T-cell (primary cell): ENCODE measurements at regions not wholly inside any gene's neighbourhood (a gene's known extent, or its start where the extent isn't known, plus 50 kb on each side); places are given as distances from the start of the nearest gene placed in this dataset.

Source experiments
- ATAC-seq, 4 experiments: fragments of 200-7000 bp in 3 of 4; fragments of 150-1000 bp in 1 of 4; cut with Tn5 transposase; replicated peaks in 1 of 4; 1 replicate in 3 of 4; 2 replicates in 1 of 4; pipeline ENCODE4 v1.10.0; 2021; ENCODE audit warnings: moderate library complexity in 3 of 4, mild to moderate bottlenecking in 2 of 4, moderate number of reproducible peaks in 1 of 4
- CTCF ChIA-PET, 2 donors: fragments of 300-600 bp; sonication (Branson Sonifier 250); formaldehyde crosslinking; loops; one replicate each; lab custom pipeline; 2022; ENCODE audit warnings: antibody characterized with exemption in 2 of 2; lab: Charles Lee
- POLR2A ChIA-PET, 2 donors: fragments of 300-600 bp; sonication (Branson Sonifier 250); formaldehyde crosslinking; loops; one replicate each; lab custom pipeline; 2022; ENCODE audit warnings: antibody characterized with exemption in 2 of 2; lab: Charles Lee
- DNase-seq, 35 experiments: peaks; one replicate each; pipeline versions ENCODE4 v3.0.0 to v3.0.0-alpha.2; 2013 to 2023
- H3K27ac ChIP-seq: one replicate; pipeline ENCODE4 v1.5.1; 2013; ENCODE audit warnings: low read length
- H3K27me3 ChIP-seq, 2 experiments: replicated peaks in 1 of 2; 1 replicate in 1 of 2; 2 replicates in 1 of 2; pipeline versions ENCODE4 v1.6.1 to v1.7.0; 2013; ENCODE audit warnings: low read length in 1 of 2, mixed read lengths in 1 of 2; ENCODE audit not compliant: control insufficient read depth in 2 of 2, insufficient read depth in 2 of 2; ENCODE audit errors: extremely low read depth in 1 of 2
- H3K36me3 ChIP-seq, 2 donors: 1 replicate in 1 of 2; 2 replicates in 1 of 2; pipeline versions ENCODE4 v1.6.1 to v1.7.0; 2013; ENCODE audit warnings: low read length in 1 of 2; ENCODE audit not compliant: control insufficient read depth in 2 of 2, insufficient read depth in 1 of 2; ENCODE audit errors: extremely low read depth in 1 of 2
- H3K4me1 ChIP-seq, 2 experiments: 1 replicate in 1 of 2; 2 replicates in 1 of 2; pipeline versions ENCODE4 v1.6.1 to v1.7.0; 2013; ENCODE audit warnings: low read length in 2 of 2, mixed read lengths in 1 of 2; ENCODE audit not compliant: insufficient read depth in 2 of 2, control insufficient read depth in 1 of 2; ENCODE audit errors: extremely low read depth in 1 of 2
- H3K4me3 ChIP-seq, 2 donors: 1 replicate in 1 of 2; 2 replicates in 1 of 2; pipeline versions ENCODE4 v1.5.1 to v1.7.0; 2013; ENCODE audit warnings: mild to moderate bottlenecking in 2 of 2, low read length in 1 of 2, moderate library complexity in 1 of 2; ENCODE audit not compliant: control insufficient read depth in 1 of 2; ENCODE audit errors: extremely low read depth in 1 of 2
- H3K9me3 ChIP-seq: 2 replicates; pipeline ENCODE4 v1.7.0; 2013
- H3K27ac Mint-ChIP-seq, 2 donors: one replicate each; pipeline ENCODE4 v1.8.0; 2020 to 2021; ENCODE audit warnings: mild to moderate bottlenecking in 2 of 2, mixed read lengths in 2 of 2
- H3K27me3 Mint-ChIP-seq, 2 donors: one replicate each; pipeline ENCODE4 v1.8.0; 2021 to 2022; ENCODE audit warnings: mixed read lengths in 2 of 2
- H3K36me3 Mint-ChIP-seq: one replicate; pipeline ENCODE4 v1.8.0; 2021; ENCODE audit warnings: mixed read lengths
- H3K4me1 Mint-ChIP-seq, 3 donors: one replicate each; pipeline ENCODE4 v1.8.0; 2020 to 2022; ENCODE audit warnings: mixed read lengths in 3 of 3, mild to moderate bottlenecking in 1 of 3
- H3K4me3 Mint-ChIP-seq, 3 donors: one replicate each; pipeline ENCODE4 v1.8.0; 2020 to 2022; ENCODE audit warnings: mild to moderate bottlenecking in 3 of 3, mixed read lengths in 3 of 3, moderate library complexity in 3 of 3
- H3K9me3 Mint-ChIP-seq, 3 donors: one replicate each; pipeline ENCODE4 v1.8.0; 2020 to 2022; ENCODE audit warnings: mixed read lengths in 3 of 3
- WGBS: methylation state at CpG from one replicate; pipeline ENCODE4 v1.1.5; 2013; ENCODE audit warnings: missing lambda C conversion rate; ENCODE audit not compliant: insufficient coverage; 5-methylcytosine and 5-hydroxymethylcytosine counted together

- Mint-ChIP-seq H3K27me3 (peaks cover 3 to 8% of the 10 kb centered on the region in 2 donors), H3K4me3 (no peak overlapping the region), H3K36me3 (no peaks in the 10 kb centered on the region), H3K27ac (no peak overlapping the region), H3K9me3 (peaks cover 3 to 14% (median 6%) of the 10 kb centered on the region in 3 donors), H3K4me1 (no peaks in the 10 kb centered on the region)
- POLR2A ChIA-PET, result no interaction called here
- CTCF ChIA-PET, result interaction anchor here in 1 of 2 donors (0.7 kb wide), 1 partner anchor 45 kb away, joined by 3 read pairs; no protein-coding TSS in a partner anchor
- no peak overlapping the region for H3K4me3 ChIP-seq
- H3K4me1 ChIP-seq, result no peaks in the 10 kb centered on the region
- H3K36me3 ChIP-seq, result no peaks in the 10 kb centered on the region
- WGBS, result no CpG with 5 or more reads among the region's 5 CpGs
- H3K9me3 ChIP-seq, result no peaks in the 10 kb centered on the region
- DNase-seq (no peak), ATAC-seq (no peak)
- H3K27me3 ChIP-seq, result no peaks in the 10 kb centered on the region
- H3K27ac ChIP-seq, result no peak overlapping the region
Measured at GRCh38 chr3:180246688-180247195, 210.0 kb upstream of the PEX5L start.

GRCh38 chr3:180250172-180250571 is 213.4 kb upstream of the PEX5L start:
- DNase-seq (no peak), ATAC-seq (no peak)
- POLR2A ChIA-PET, result no interaction called here
- WGBS, result no CpG with 5 or more reads among the region's 2 CpGs
- H3K27ac Mint-ChIP-seq, result no peak overlapping the region
- H3K4me3 Mint-ChIP-seq, result no peak overlapping the region
- no peaks in the 10 kb centered on the region for H3K36me3 Mint-ChIP-seq
- CTCF ChIA-PET, result no interaction called here
- no peaks in the 10 kb centered on the region for H3K9me3 ChIP-seq
- H3K27me3 ChIP-seq, result no peaks in the 10 kb centered on the region
- no peak overlapping the region for H3K4me3 ChIP-seq
- H3K27ac ChIP-seq, result no peak overlapping the region
- peaks cover 3 to 8% (median 6%) of the 10 kb centered on the region in 3 donors for H3K9me3 Mint-ChIP-seq
- peaks cover 3 to 8% of the 10 kb centered on the region in 2 donors for H3K27me3 Mint-ChIP-seq
- H3K36me3 ChIP-seq, result no peaks in the 10 kb centered on the region
- no peaks in the 10 kb centered on the region for H3K4me1 Mint-ChIP-seq
- H3K4me1 ChIP-seq, result no peaks in the 10 kb centered on the region

- peaks cover 1 to 5% of the 10 kb centered on the region in 2 donors for H3K27me3 Mint-ChIP-seq
- no peaks in the 10 kb centered on the region for H3K4me1 ChIP-seq
- no peak overlapping the region for H3K27ac ChIP-seq
- CTCF ChIA-PET, result no interaction called here
- POLR2A ChIA-PET, result no interaction called here
- no peaks in the 10 kb centered on the region for H3K9me3 ChIP-seq
- H3K4me3 Mint-ChIP-seq, result no peak overlapping the region
- DNase-seq (no peak), ATAC-seq (no peak)
- H3K36me3 ChIP-seq, result no peaks in the 10 kb centered on the region
- H3K4me3 ChIP-seq, result no peak overlapping the region
- H3K4me1 Mint-ChIP-seq, result no peaks in the 10 kb centered on the region
- H3K27ac Mint-ChIP-seq, result no peak overlapping the region
- H3K9me3 Mint-ChIP-seq, result peaks cover 3 to 10% (median 5%) of the 10 kb centered on the region in 3 donors
- no peaks in the 10 kb centered on the region for H3K36me3 Mint-ChIP-seq
- no peaks in the 10 kb centered on the region for H3K27me3 ChIP-seq
- WGBS, result no CpG with 5 or more reads among the region's 3 CpGs
Measured at GRCh38 chr3:180252683-180253082, 215.9 kb upstream of the PEX5L start.

- H3K27me3 Mint-ChIP-seq, result peaks cover 0 to 4% of the 10 kb centered on the region in 2 donors
- H3K36me3 ChIP-seq, result no peaks in the 10 kb centered on the region
- DNase-seq (no peak), ATAC-seq (no peak)
- ChIA-PET POLR2A (no interaction called here), CTCF (no interaction called here)
- no peaks in the 10 kb centered on the region for H3K4me1 ChIP-seq
- H3K4me3 Mint-ChIP-seq, result no peak overlapping the region
- WGBS, result no CpG with 5 or more reads among the region's 1 CpG
- no peaks in the 10 kb centered on the region for H3K27me3 ChIP-seq
- H3K9me3 Mint-ChIP-seq, result peaks cover 3 to 16% (median 6%) of the 10 kb centered on the region in 3 donors
- no peaks in the 10 kb centered on the region for H3K4me1 Mint-ChIP-seq
- no peaks in the 10 kb centered on the region for H3K9me3 ChIP-seq
- H3K4me3 ChIP-seq, result no peak overlapping the region
- no peak overlapping the region for H3K27ac Mint-ChIP-seq
- no peak overlapping the region for H3K27ac ChIP-seq
- H3K36me3 Mint-ChIP-seq, result no peaks in the 10 kb centered on the region
Measured at GRCh38 chr3:180253283-180253682, 216.5 kb upstream of the PEX5L start.

- H3K27ac Mint-ChIP-seq, result no peak overlapping the region
- H3K4me1 ChIP-seq, result no peaks in the 10 kb centered on the region
- no peaks in the 10 kb centered on the region for H3K9me3 ChIP-seq
- H3K4me1 Mint-ChIP-seq, result peaks cover 0 to 10% (median 3%) of the 10 kb centered on the region in 3 donors
- no peaks in the 10 kb centered on the region for H3K36me3 ChIP-seq
- no peaks in the 10 kb centered on the region for H3K36me3 Mint-ChIP-seq
- ChIA-PET CTCF (no interaction called here), POLR2A (no interaction called here)
- WGBS, result 86% methylated on average over 1 of the region's 3 CpGs
- H3K9me3 Mint-ChIP-seq, result peaks cover 12 to 32% (median 14%) of the 10 kb centered on the region in 3 donors
- H3K27me3 Mint-ChIP-seq, result no peaks in the 10 kb centered on the region
- H3K27me3 ChIP-seq, result no peaks in the 10 kb centered on the region
- ATAC-seq (no peak), DNase-seq (no peak)
- no peak overlapping the region for H3K4me3 Mint-ChIP-seq
- no peak overlapping the region for H3K4me3 ChIP-seq
- no peak overlapping the region for H3K27ac ChIP-seq
Measured at GRCh38 chr3:180264479-180264878, 227.7 kb upstream of the PEX5L start.

GRCh38 chr3:180265551-180265950 is 228.8 kb upstream of the PEX5L start:
- Mint-ChIP-seq H3K27ac (no peak overlapping the region), H3K27me3 (no peaks in the 10 kb centered on the region), H3K4me1 (peaks cover 0 to 10% (median 3%) of the 10 kb centered on the region in 3 donors), H3K36me3 (no peaks in the 10 kb centered on the region), H3K4me3 (no peak overlapping the region), H3K9me3 (peaks cover 5 to 25% (median 5%) of the 10 kb centered on the region in 3 donors)
- DNase-seq (no peak), ATAC-seq (no peak)
- H3K27ac ChIP-seq, result no peak overlapping the region
- POLR2A ChIA-PET, result no interaction called here
- no peaks in the 10 kb centered on the region for H3K27me3 ChIP-seq
- CTCF ChIA-PET, result no interaction called here
- H3K4me1 ChIP-seq, result no peaks in the 10 kb centered on the region
- no peaks in the 10 kb centered on the region for H3K9me3 ChIP-seq
- H3K36me3 ChIP-seq, result no peaks in the 10 kb centered on the region
- H3K4me3 ChIP-seq, result no peak overlapping the region
